ENCODE measurements at regions not wholly inside any gene's neighbourhood (a gene's known extent, or its start where the extent isn't known, plus 50 kb on each side); places are given as distances from the start of the nearest gene placed in this dataset.

- no peak for DNase-seq
These were observed 360.1 kb downstream of the TNS3 start for GRCh38 chr7:47221826-47222225.

DNA sequence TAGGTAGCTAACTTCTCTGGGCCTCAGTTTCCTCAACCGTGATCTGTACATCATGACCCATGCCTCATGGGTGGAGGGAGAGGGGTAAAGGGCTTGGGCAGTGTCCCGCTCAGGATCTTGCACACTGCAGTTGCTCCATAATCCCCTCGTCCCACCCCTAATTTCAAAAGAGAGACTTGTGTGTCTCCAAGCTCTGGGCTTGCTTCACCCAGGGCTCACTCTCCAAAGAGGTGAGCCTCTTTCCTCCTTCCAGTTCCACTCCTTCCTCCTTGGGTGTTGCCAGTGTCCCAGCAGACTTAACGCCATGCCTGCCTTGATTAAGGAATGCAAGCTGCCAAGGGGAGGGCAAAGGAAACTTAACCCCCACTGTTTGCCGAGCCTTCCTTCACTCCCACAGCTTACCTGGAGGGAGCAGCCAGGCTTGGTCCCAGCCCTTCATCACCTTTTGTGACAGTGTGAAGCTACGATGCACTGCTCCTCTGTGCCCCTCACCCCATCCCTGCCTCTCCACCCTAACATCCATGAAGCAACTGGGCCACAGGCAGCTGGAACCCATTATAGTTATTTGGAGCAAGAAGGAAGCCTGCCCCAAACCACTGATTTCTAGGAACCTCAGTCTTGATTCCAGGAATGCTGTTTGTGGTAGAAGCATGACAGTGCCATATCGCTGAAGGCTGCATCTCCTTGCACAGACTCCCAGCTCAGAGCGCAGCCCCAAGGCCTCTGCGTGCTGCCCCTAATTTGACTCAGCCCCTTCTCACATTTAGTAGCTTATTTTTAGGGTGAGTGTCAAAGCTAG lies 363.3 kb downstream of the TNS3 start:
- no peak for DNase-seq

DNA sequence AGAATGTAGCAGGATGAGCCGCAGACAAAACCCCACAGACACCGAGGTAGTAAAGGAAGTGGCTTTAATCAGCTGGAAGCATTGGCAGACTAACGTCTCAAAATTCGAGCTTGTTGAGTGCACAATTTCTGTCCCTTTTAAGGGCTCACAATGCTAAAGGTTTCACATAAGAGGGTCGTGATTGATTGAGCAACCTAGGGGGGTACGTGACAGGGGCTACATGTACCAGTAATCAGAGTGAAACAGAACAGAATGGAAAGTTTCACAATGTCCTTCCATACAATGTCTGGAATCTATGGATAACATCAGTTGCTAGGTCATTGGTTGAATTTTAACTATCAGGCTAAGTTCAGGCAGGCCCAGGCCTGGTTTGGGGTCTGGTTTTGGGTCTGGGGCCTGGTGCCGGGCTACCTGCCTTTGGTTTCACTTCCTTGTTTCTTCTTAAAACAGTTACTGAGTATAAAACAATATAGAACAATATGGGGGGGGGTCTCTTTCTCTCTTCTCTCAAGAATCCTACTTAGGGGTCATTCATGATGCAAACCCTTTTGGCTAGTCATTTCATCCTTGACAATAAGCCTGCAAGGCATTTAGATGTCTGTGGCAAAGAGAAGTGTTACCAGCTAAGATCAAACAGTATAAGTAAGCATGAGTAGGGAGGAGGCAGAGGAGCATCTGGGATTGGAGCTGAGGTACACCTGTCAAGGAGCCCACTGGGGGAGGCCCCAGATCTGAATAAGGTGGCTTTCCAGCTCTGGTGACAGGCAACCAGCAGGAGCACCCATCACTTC lies 364.1 kb downstream of the TNS3 start:
- DNase-seq: no peak

DNA sequence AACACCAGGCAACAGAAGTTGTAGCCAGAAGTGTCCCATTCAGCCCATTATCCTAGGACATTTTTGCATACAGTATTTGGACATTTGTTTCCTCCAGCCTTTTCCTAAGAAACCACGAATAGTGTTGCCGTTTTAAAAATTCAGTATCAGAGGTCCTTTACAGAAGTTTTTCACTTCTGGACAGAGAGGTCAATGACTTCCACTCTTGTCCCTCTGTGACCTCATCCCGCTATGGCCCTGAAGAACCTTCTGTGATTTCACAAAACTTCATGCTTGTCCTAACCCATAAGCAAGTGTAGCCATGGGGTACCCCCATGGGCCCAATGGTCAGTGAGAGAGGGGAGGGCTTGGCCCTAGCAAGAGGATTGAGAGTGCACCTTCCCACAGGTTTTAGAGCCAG lies 364.8 kb downstream of the TNS3 start:
- DNase-seq: no peak

- DNase-seq: no peak
These were observed 365.5 kb downstream of the TNS3 start for GRCh38 chr7:47216439-47216838.

DNA sequence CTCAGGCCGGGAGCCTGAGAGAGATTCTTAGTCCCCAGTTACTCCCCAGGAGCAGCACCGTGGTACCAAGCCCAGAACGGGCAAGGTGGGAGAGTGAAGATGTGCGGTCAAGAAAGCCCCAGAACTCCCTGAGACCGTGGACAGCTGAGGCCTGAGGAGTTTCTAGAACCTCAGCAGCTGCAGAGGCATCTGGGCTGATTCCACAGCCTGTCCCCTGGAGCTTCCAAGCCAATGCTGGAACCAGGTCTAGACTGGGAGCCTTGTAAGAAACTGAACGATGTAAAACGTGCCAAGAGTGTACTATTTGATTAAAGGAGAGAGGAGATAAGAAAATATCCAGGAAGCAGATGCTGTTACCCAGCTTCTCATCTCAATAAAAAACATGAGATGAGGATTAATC lies 366.3 kb downstream of the TNS3 start:
- no peak for DNase-seq

- DNase-seq: no peak
These were observed 366.9 kb downstream of the TNS3 start for GRCh38 chr7:47215049-47215448.

DNA sequence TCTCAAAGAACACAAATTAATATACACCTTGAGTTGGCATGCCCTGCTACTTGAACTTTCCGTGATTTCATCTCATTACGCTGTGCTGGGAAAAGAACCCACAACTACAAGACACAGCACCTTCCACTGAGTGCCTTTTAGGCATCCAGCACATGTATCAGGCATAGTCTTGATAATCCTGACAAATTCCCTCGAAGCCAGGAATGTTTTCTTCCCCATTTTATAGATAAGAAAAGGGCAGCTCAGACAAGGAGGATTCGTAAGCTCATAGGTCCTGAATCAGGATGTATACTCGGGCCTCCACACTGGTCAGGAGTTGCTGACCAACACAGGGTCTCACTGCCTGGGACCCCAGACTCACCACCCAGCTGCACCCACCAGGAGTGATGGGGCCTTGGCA lies 368.6 kb downstream of the TNS3 start:
- no peak for DNase-seq

DNA sequence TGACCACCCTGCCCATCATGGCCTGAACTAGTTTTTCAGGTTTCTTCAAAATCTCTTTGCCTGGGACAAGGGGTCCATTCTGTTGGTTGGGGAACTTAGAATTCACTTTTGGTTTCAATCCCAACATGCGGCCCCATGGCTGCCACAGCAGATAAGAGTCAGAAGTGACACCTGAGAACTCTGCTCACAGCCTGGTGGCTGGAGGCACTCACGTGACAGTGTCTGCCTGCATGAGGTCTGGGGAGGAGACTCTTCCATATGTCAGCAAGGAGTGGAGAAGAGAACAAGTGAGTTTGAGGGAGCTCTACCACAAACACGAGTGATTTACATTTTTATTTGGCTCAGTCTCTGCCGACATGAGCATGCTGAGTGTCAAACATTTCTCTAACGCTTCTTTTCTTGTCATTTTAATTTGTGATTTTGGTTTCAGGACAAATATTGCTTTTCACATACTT lies 370.4 kb downstream of the TNS3 start:
- no peak for DNase-seq

- no peak for DNase-seq
These were observed 371.5 kb downstream of the TNS3 start for GRCh38 chr7:47210281-47210854.

GRCh38 chr7:47207956-47208355 lies 374.0 kb downstream of the TNS3 start:
- DNase-seq: no peak

- no peak for DNase-seq
These were observed 377.2 kb downstream of the TNS3 start for GRCh38 chr7:47204709-47205108.

DNA sequence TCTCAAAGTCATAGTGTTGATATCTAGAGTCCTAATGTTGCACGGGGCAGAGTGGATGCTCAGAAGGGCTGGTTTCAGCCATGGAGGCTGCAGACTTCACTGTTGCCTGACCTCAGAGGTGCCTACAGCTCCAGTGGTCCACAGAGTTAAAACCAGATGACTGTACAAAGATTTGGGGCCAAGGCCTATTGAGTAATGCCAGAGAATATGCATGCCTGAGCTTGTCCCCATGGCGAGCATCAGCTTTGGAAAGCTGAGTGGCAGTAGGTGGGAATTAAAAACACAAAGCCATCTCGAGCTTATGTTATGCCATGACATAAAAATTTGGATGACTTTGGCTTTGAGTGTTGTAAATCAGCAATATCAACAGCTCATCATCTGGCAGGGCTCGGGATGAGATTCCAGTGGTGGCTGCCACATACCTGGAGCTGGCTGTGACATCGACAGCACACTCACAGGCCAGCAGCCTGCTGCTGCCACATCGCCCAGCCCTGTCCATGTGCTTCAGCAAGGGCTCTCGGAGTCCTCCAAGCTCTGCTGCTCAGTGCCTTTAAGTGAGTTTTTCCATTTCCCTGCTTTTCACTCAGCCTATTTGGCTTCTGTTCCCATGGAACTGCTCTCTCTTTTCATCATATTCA lies 379.6 kb downstream of the TNS3 start:
- no peak for DNase-seq

GRCh38 chr7:47198159-47198558 lies 383.8 kb downstream of the TNS3 start:
- no peak for DNase-seq

GRCh38 chr7:47197486-47197885 lies 384.4 kb downstream of the TNS3 start:
- no peak for DNase-seq

- DNase-seq: no peak
These were observed 385.2 kb downstream of the TNS3 start for GRCh38 chr7:47196737-47197136.

GRCh38 chr7:47196106-47196645 lies 385.7 kb downstream of the TNS3 start:
- no peak for DNase-seq

DNA sequence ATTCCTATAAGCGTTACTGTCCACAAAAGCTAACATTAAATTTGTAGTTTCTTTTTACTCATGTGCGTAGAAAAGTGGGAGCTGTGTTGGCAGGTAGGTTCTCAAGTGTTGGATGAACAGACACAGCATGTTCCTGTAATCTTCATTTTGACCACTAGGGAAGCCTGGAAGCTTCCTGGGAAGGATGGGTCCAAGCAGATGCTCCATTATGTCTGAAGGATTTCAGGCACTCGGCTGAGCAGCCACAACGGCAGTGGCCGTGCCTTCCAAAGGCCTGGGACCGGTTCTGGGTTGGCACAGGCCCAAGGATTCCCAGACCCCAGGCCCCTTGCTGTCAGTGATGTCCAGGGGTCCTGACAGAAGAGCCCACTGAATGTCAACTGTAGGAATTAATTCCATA lies 386.3 kb downstream of the TNS3 start:
- DNase-seq: no peak

DNA sequence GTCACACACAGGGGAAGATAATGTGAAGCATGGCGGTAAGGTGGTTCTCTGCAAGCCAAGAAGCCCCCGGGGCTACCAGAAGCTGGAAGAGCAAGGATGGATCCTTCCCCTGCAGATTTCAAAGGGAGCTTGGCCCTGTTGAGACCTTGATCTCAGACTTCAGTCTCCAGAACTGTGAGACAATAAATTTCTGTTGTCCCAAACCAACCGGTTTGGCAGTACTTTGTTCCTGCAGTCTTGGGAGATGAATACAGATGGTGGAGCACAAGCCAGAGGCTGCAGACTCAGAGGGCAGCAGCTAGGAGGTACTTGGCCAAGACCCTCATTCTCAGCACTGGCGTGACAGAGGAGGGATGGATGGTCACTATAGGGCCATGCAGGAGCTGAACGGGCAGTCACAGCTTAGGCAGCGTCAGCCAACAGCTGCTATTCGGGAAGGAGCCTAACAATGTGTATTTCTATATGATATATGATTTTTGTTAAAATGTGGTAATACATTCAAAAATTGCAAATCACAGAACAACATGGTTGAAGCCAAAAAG lies 387.3 kb downstream of the TNS3 start:
- no peak for DNase-seq

DNA sequence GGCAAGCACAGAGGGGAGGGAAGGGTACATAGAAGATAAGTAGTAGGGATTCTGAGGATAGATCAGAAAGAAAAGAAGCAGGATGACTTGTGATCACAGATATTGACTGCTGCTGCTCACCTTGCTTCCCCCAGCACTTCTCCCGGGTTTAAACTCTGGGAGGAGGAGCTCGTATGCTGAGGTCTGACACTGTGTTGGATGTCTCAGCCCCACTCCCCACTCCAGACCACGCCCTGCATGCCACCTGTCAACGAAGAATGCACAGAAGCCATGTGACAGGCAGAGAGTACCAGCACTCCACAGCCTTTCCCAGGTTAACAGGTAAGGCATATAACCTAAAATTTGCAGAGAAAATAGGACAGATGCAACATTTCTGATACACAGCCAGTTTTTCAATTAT lies 388.9 kb downstream of the TNS3 start:
- no peak for DNase-seq

DNA sequence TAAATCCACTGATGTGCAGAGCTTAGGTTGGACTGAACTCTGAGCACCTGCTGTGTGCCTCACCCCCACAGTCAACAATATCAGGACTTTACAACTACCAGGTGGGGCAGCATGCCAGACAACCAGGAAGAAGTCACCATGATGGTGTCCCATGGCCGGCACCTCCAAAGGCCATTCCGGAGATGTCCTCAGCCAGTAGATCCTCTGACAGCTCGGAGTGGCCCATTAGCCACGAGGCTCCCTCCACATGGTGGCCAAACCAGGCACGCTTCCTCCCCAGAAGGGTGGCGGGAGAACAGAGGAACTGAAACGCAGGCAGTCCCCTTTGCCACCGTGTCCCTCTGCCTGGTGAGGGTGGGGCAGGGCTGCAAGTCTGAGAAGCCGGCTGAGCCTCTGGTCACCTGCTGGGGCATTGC lies 390.0 kb downstream of the TNS3 start:
- DNase-seq: no peak

DNA sequence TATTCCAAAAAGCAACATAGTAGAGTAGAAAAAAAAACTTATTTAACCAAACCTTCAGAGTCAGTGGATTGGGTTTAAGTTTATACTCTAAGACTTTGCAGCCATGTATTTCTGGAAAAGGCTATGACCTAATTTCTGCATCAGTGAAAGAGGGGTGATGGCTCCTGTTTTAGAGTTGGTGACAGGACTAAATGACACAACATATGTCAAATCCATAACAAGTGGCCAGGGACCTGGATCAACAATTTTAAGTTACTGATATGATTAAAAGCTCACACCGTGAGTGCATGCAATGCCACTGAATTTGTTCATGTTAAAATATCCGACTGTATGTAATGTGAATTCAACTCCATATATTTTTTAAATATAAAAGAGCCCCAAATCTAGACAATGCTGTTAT lies 390.6 kb downstream of the TNS3 start:
- no peak for DNase-seq

- no peak for DNase-seq
These were observed 391.4 kb downstream of the TNS3 start for GRCh38 chr7:47190462-47190861.

All from CD4-positive, alpha-beta T cell treated with Interleukin-21 for 1 hour (primary cell).